MCF 10A (cell line): ENCODE measurements at regions not wholly inside any gene's neighbourhood (a gene's known extent, or its start where the extent isn't known, plus 50 kb on each side); places are given as distances from the start of the nearest gene placed in this dataset.

ENCODE experiments used
- BruUV-seq: library from RNA; stranded (reverse); fragments of 400-500 nt; replicated peaks from 2 replicates; lab custom pipeline; 2021; lab: Mats Ljungman, UMichigan
- CTCF ChIA-PET: fragments of 300-600 bp; sonication (Branson Sonifier 250); formaldehyde crosslinking; extraction: SDS; loops from one replicate; lab custom pipeline; 2021; ENCODE audit warnings: antibody characterized with exemption, inconsistent platforms; lab: Yijun Ruan, JAX
- POLR2A ChIA-PET: fragments of 300-600, 350-650 bp; sonication (Branson Sonifier 250); formaldehyde crosslinking; extraction: SDS; loops from one replicate; lab custom pipeline; 2020; ENCODE audit warnings: antibody characterized with exemption, inconsistent platforms; lab: Yijun Ruan, JAX
- DNase-seq: peaks from one replicate; pipeline ENCODE4 v3.0.0-alpha.2; 2018; ENCODE audit not compliant: unreplicated experiment
- H3K27ac Mint-ChIP-seq: one replicate; pipeline ENCODE4 v1.8.0; 2022; ENCODE audit warnings: mild to moderate bottlenecking, low read depth, mixed read lengths; ENCODE audit not compliant: unreplicated experiment
- H3K27me3 Mint-ChIP-seq: one replicate; pipeline ENCODE4 v1.8.0; 2022; ENCODE audit warnings: mixed read lengths; ENCODE audit not compliant: insufficient read depth, unreplicated experiment
- H3K36me3 Mint-ChIP-seq: one replicate; pipeline ENCODE4 v1.8.0; 2022; ENCODE audit warnings: mild to moderate bottlenecking, moderate library complexity, mixed read lengths; ENCODE audit not compliant: insufficient read depth, unreplicated experiment
- H3K4me1 Mint-ChIP-seq: one replicate; pipeline ENCODE4 v1.8.0; 2022; ENCODE audit warnings: mixed read lengths; ENCODE audit not compliant: insufficient read depth, unreplicated experiment
- H3K4me3 Mint-ChIP-seq: one replicate; pipeline ENCODE4 v1.8.0; 2022; ENCODE audit warnings: mild to moderate bottlenecking, moderate library complexity, mixed read lengths; ENCODE audit not compliant: unreplicated experiment
- H3K9me3 Mint-ChIP-seq: one replicate; pipeline ENCODE4 v1.8.0; 2022; ENCODE audit warnings: mixed read lengths; ENCODE audit not compliant: unreplicated experiment
- CTCF ChIP-seq: fragments of 200-600 bp; IDR thresholded peaks from one replicate; pipeline ENCODE4 v1.8.0; 2022; ENCODE audit warnings: antibody characterized with exemption, mild to moderate bottlenecking; ENCODE audit not compliant: unreplicated experiment
- intact Hi-C: fragments of 100-400 bp; cut with micrococcal nuclease; formaldehyde crosslinking; loops from 2 replicates; pipeline ENCODE4 v1.14.1; 2022

- POLR2A ChIA-PET = no interaction called here
- CTCF ChIA-PET = interaction anchor here (0.6 kb wide), 1 partner anchor 9 kb away, joined by 4 read pairs; no protein-coding TSS in a partner anchor
- H3K36me3 Mint-ChIP-seq = no peaks in the 10 kb centered on the region
- no peaks in the 10 kb centered on the region for H3K9me3 Mint-ChIP-seq
- intact Hi-C loops = no loop called here
- H3K27me3 Mint-ChIP-seq = peaks cover 25% of the 10 kb centered on the region
- no peak for TF ChIP-seq CTCF
- BruUV-seq = no TSS peak
- H3K4me1 Mint-ChIP-seq = no peaks in the 10 kb centered on the region
- no peak for DNase-seq
- H3K27ac Mint-ChIP-seq = no peak overlapping the region
- H3K4me3 Mint-ChIP-seq = no peak overlapping the region
Measured at GRCh38 chrX:40278340-40279090, 180.8 kb upstream of the BCOR start.

GRCh38 chrX:40277672-40278071 lies 179.9 kb upstream of the BCOR start:
- DNase-seq = no peak
- intact Hi-C loops = no loop called here
- no peak overlapping the region for H3K4me3 Mint-ChIP-seq
- CTCF ChIA-PET = no interaction called here
- no TSS peak for BruUV-seq
- peaks cover 25% of the 10 kb centered on the region for H3K27me3 Mint-ChIP-seq
- H3K27ac Mint-ChIP-seq = no peak overlapping the region
- no peak for TF ChIP-seq CTCF
- H3K4me1 Mint-ChIP-seq = no peaks in the 10 kb centered on the region
- no peaks in the 10 kb centered on the region for H3K36me3 Mint-ChIP-seq
- no peaks in the 10 kb centered on the region for H3K9me3 Mint-ChIP-seq
- POLR2A ChIA-PET = no interaction called here

GRCh38 chrX:40273356-40274050 lies 175.7 kb upstream of the BCOR start:
- BruUV-seq = no TSS peak
- H3K36me3 Mint-ChIP-seq = no peaks in the 10 kb centered on the region
- no peaks in the 10 kb centered on the region for H3K4me1 Mint-ChIP-seq
- peaks cover 8% of the 10 kb centered on the region for H3K27me3 Mint-ChIP-seq
- no peak for TF ChIP-seq CTCF
- POLR2A ChIA-PET = no interaction called here
- intact Hi-C loops = no loop called here
- CTCF ChIA-PET = interaction anchor here (0.7 kb wide), 1 partner anchor 1062 kb away, joined by 5 read pairs; no protein-coding TSS in a partner anchor
- no peak for DNase-seq
- H3K9me3 Mint-ChIP-seq = no peaks in the 10 kb centered on the region
- no peak overlapping the region for H3K4me3 Mint-ChIP-seq
- H3K27ac Mint-ChIP-seq = no peak overlapping the region

GRCh38 chrX:40272776-40273175 lies 175.0 kb upstream of the BCOR start:
- H3K9me3 Mint-ChIP-seq = no peaks in the 10 kb centered on the region
- H3K4me3 Mint-ChIP-seq = no peak overlapping the region
- peaks cover under 1% of the 10 kb centered on the region for H3K27me3 Mint-ChIP-seq
- BruUV-seq = no TSS peak
- ChIA-PET POLR2A (no interaction called here), CTCF (interaction anchor here (0.7 kb wide), 1 partner anchor 1062 kb away, joined by 5 read pairs; no protein-coding TSS in a partner anchor)
- no peaks in the 10 kb centered on the region for H3K4me1 Mint-ChIP-seq
- no peak for TF ChIP-seq CTCF
- no peak for DNase-seq
- intact Hi-C loops = no loop called here
- H3K27ac Mint-ChIP-seq = no peak overlapping the region
- H3K36me3 Mint-ChIP-seq = no peaks in the 10 kb centered on the region
